OCI-LY7 (cell line): ENCODE measurements at regions not wholly inside any gene's neighbourhood (a gene's known extent, or its start where the extent isn't known, plus 50 kb on each side); places are given as distances from the start of the nearest gene placed in this dataset.

Experiments used
- BruUV-seq: library from RNA; stranded (reverse); fragments of 400-500 nt; replicated peaks from 2 replicates; lab custom pipeline; 2021; lab: Mats Ljungman, UMichigan
- CTCF ChIA-PET: fragments of 300-600 bp; sonication (Branson Sonifier 250); formaldehyde crosslinking; loops from one replicate; lab custom pipeline; 2022; ENCODE audit warnings: antibody characterized with exemption; ENCODE audit not compliant: unreplicated experiment; lab: Charles Lee
- POLR2A ChIA-PET: fragments of 300-600 bp; sonication (Branson Sonifier 250); formaldehyde crosslinking; loops from one replicate; lab custom pipeline; 2022; ENCODE audit warnings: antibody characterized with exemption; lab: Charles Lee
- DNase-seq: peaks from one replicate; pipeline ENCODE4 v3.0.0-alpha.2; 2015; ENCODE audit warnings: low spot score
- H2AFZ ChIP-seq: fragments of 200-600 bp; sonication (generic), shearing (Covaris generic); 2 replicates; pipeline ENCODE4 v1.6.1; 2014; ENCODE audit warnings: mild to moderate bottlenecking, antibody characterized with exemption, low read length, moderate library complexity
- H3K27ac ChIP-seq: fragments of 200-600 bp; sonication (generic); 2 replicates; pipeline ENCODE4 v1.5.1; 2014; ENCODE audit warnings: mixed run types, low read depth, mild to moderate bottlenecking, moderate library complexity, low read length, inconsistent platforms; ENCODE audit not compliant: poor library complexity, severe bottlenecking
- H3K36me3 ChIP-seq: fragments of 200-600 bp; sonication (generic); 2 replicates; pipeline ENCODE4 v1.6.1; 2014; ENCODE audit warnings: mild to moderate bottlenecking, antibody characterized with exemption, low read length, moderate library complexity, mixed read lengths; ENCODE audit not compliant: insufficient read depth
- H3K4me1 ChIP-seq: fragments of 200-600 bp; sonication (generic); 2 replicates; pipeline ENCODE4 v1.5.1; 2014; ENCODE audit warnings: mild to moderate bottlenecking, low read length; ENCODE audit not compliant: insufficient read depth, poor library complexity, severe bottlenecking
- H3K4me2 ChIP-seq: fragments of 200-600 bp; sonication (generic); 2 replicates; pipeline ENCODE4 v1.6.1; 2014; ENCODE audit warnings: mild to moderate bottlenecking, low read length
- H3K4me3 ChIP-seq: fragments of 200-600 bp; sonication (generic); 2 replicates; pipeline ENCODE4 v1.5.1; 2014; ENCODE audit warnings: mild to moderate bottlenecking, low read depth, low read length; ENCODE audit not compliant: poor library complexity, severe bottlenecking
- H3K79me2 ChIP-seq: fragments of 200-600 bp; sonication (generic); 2 replicates; pipeline ENCODE4 v1.6.1; 2016; ENCODE audit warnings: low read depth, mild to moderate bottlenecking, low read length, moderate library complexity, mixed read lengths; ENCODE audit not compliant: insufficient read depth
- H3K9me2 ChIP-seq: fragments of 200-600 bp; sonication (generic); 2 replicates; pipeline ENCODE4 v1.6.1; 2016; ENCODE audit warnings: mild to moderate bottlenecking, low read length, mixed read lengths; ENCODE audit not compliant: insufficient read depth
- H3K9me3 ChIP-seq: fragments of 200-600 bp; sonication (generic); 2 replicates; pipeline ENCODE4 v1.6.1; 2014; ENCODE audit warnings: mild to moderate bottlenecking, mixed run types, low read length, mixed read lengths
- H4K20me1 ChIP-seq: fragments of 200-600 bp; sonication (generic); 2 replicates; pipeline ENCODE4 v1.6.1; 2014; ENCODE audit warnings: mild to moderate bottlenecking, antibody characterized with exemption, low read length, moderate library complexity, mixed read lengths; ENCODE audit not compliant: insufficient read depth
- EZH2phosphoT487 ChIP-seq: fragments of 200-600 bp; sonication (generic); IDR thresholded peaks from 2 replicates; pipeline ENCODE4 v1.6.1; 2018; ENCODE audit warnings: low read depth, borderline replicate concordance, mild to moderate bottlenecking, mixed run types, antibody characterized with exemption, low read length, moderate library complexity, mixed read lengths
- intact Hi-C: fragments of 100-400 bp; cut with micrococcal nuclease; formaldehyde crosslinking; loops from one replicate; pipeline ENCODE4 v1.10.0; 2022; ENCODE audit not compliant: unreplicated experiment
- TF ChIP-seq, protein P1 (sequence below): fragments of 200-600 bp; sonication (generic); conservative IDR thresholded peaks from 2 replicates; pipeline ENCODE4 v1.5.1; 2014; ENCODE audit warnings: mild to moderate bottlenecking, antibody characterized with exemption, low read length, moderate library complexity, mixed read lengths

DNA sequence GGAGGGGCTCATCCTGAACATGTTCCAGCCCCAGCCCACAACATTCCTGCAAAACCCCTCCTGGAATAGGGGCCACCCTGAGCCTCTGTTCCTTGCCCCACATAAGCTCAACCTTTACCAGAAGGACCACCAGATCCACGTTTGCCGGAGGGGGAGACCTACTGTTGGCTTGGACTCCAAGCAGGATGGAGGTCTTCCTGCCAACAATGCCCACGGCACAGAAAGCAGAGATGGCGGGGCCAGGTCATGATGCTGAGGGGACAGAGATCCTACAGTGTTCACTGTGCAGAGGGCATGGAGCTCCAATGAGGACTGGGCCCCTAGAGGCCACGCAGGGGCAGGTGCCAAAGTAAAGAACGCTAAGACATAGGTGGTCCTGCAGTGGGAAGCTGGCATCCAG, 98.5 kb upstream of the RAB6C start:
- Histone ChIP-seq H3K4me1 (no peaks in the 10 kb centered on the region), H2AFZ (no peak overlapping the region), H3K4me2 (no peak overlapping the region), H3K9me3 (no peaks in the 10 kb centered on the region), H4K20me1 (no peaks in the 10 kb centered on the region), H3K4me3 (no peak overlapping the region), H3K9me2 (no peaks in the 10 kb centered on the region), H3K79me2 (no peaks in the 10 kb centered on the region), H3K36me3 (no peaks in the 10 kb centered on the region), H3K27ac (no peak overlapping the region)
- ChIA-PET POLR2A (no interaction called here), CTCF (no interaction called here)
- intact Hi-C loops: no loop called here
- no peak for DNase-seq
- BruUV-seq: no TSS peak
- TF ChIP-seq EZH2phosphoT487: no peak
- TF ChIP-seq, protein P1, sequence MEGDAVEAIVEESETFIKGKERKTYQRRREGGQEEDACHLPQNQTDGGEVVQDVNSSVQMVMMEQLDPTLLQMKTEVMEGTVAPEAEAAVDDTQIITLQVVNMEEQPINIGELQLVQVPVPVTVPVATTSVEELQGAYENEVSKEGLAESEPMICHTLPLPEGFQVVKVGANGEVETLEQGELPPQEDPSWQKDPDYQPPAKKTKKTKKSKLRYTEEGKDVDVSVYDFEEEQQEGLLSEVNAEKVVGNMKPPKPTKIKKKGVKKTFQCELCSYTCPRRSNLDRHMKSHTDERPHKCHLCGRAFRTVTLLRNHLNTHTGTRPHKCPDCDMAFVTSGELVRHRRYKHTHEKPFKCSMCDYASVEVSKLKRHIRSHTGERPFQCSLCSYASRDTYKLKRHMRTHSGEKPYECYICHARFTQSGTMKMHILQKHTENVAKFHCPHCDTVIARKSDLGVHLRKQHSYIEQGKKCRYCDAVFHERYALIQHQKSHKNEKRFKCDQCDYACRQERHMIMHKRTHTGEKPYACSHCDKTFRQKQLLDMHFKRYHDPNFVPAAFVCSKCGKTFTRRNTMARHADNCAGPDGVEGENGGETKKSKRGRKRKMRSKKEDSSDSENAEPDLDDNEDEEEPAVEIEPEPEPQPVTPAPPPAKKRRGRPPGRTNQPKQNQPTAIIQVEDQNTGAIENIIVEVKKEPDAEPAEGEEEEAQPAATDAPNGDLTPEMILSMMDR: no peak

DNA sequence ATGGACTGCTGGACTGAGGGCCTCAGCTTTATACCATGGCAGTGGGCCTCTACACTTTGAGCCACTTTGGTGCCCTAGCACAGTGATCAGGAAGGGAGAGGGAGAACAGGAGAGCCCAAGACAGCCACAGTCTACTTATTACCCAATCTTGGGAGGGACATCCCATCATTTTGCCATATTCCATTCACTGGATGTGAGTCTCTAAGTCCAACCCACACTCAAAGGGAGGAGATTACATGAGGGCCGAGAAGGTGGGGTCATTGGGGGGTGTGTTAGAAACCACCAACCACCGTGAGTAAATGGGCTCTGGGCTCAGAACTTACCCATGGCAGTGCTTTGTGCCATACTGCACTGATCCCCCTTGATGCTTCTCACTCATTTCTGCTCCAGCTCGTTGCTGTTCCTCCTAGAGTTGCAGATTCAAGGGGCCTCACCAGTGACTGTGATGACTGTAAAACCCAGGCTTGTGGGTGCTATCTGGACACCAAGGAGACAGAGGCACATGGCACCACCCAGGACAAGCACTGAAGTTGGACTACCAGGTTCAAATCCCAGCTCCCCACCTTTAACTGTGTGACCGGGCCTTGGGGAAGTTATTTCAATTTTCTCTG, 97.6 kb upstream of the RAB6C start:
- no peak for DNase-seq
- Histone ChIP-seq H3K4me2 (no peak overlapping the region), H3K27ac (no peak overlapping the region), H3K36me3 (no peaks in the 10 kb centered on the region), H2AFZ (no peak overlapping the region), H3K9me2 (no peaks in the 10 kb centered on the region), H3K9me3 (no peaks in the 10 kb centered on the region), H3K4me3 (no peak overlapping the region), H4K20me1 (no peaks in the 10 kb centered on the region), H3K79me2 (no peaks in the 10 kb centered on the region), H3K4me1 (no peaks in the 10 kb centered on the region)
- BruUV-seq: no TSS peak
- ChIA-PET POLR2A (no interaction called here), CTCF (no interaction called here)
- intact Hi-C loops: no loop called here
- TF ChIP-seq, protein P1: no peak
- no peak for TF ChIP-seq EZH2phosphoT487

DNA sequence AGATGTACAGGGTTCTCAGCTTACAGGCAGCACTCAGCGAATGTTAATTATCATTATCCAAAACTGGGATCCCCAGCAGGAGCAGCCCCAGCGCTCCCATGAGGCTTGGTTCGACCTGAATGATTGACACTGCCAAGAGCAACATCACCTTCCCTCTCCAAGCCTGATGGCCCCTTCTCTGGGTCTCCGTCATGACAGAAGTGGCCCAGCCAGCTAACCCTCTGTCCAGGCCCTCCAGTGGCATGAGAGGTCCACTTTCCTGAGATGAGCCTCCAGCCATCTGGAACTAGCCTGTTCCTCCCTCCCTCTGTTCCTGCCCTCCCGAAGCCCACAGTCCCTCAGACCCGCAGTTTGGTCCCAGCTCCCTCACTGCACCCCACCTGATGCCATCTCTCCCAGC, 97.0 kb upstream of the RAB6C start:
- no TSS peak for BruUV-seq
- no peaks in the 10 kb centered on the region for H3K79me2 ChIP-seq
- no peak overlapping the region for H3K4me2 ChIP-seq
- no peak for TF ChIP-seq EZH2phosphoT487
- TF ChIP-seq, protein P1: no peak
- intact Hi-C loops: no loop called here
- CTCF ChIA-PET: no interaction called here
- H3K4me3 ChIP-seq: no peak overlapping the region
- no peaks in the 10 kb centered on the region for H4K20me1 ChIP-seq
- H3K9me3 ChIP-seq: no peaks in the 10 kb centered on the region
- no peak overlapping the region for H2AFZ ChIP-seq
- no peaks in the 10 kb centered on the region for H3K36me3 ChIP-seq
- no peaks in the 10 kb centered on the region for H3K9me2 ChIP-seq
- no peak for DNase-seq
- no peak overlapping the region for H3K27ac ChIP-seq
- POLR2A ChIA-PET: no interaction called here
- no peaks in the 10 kb centered on the region for H3K4me1 ChIP-seq
